Smooth muscle cell (in vitro differentiated cells): ENCODE measurements at regions not wholly inside any gene's neighbourhood (a gene's known extent, or its start where the extent isn't known, plus 50 kb on each side); places are given as distances from the start of the nearest gene placed in this dataset.

Source experiments
- DNase-seq: peaks from one replicate; lab custom pipeline; 2025; ENCODE audit not compliant: unreplicated experiment; lab: John Stamatoyannopoulos, UW
- H2AFZ ChIP-seq: fragments of 200-600 bp; sonication (generic); 2 replicates; pipeline ENCODE4 v1.6.0; 2016; ENCODE audit warnings: antibody characterized with exemption, low read depth, mild to moderate bottlenecking
- H3F3A ChIP-seq: fragments of 200-600 bp; sonication (generic); 2 replicates; pipeline ENCODE4 v1.6.0; 2017; ENCODE audit warnings: antibody characterized with exemption, low read depth
- H3K27ac ChIP-seq: fragments of 200-600 bp; sonication (generic); 2 replicates; pipeline ENCODE4 v1.5.1; 2016; ENCODE audit warnings: low read depth, mild to moderate bottlenecking
- H3K27me3 ChIP-seq: fragments of 200-600 bp; sonication (generic); 2 replicates; pipeline ENCODE4 v1.6.1; 2016; ENCODE audit warnings: low read depth, mild to moderate bottlenecking
- H3K36me3 ChIP-seq: fragments of 200-600 bp; sonication (generic); 2 replicates; pipeline ENCODE4 v1.5.1; 2016; ENCODE audit warnings: low read depth
- H3K4me1 ChIP-seq: fragments of 200-600 bp; sonication (generic); 2 replicates; pipeline ENCODE4 v1.5.1; 2016; ENCODE audit warnings: low read depth
- H3K4me2 ChIP-seq: fragments of 200-600 bp; sonication (generic); 2 replicates; pipeline ENCODE4 v1.6.0; 2016; ENCODE audit warnings: mild to moderate bottlenecking
- H3K4me3 ChIP-seq: fragments of 200-600 bp; sonication (generic); 2 replicates; pipeline ENCODE4 v1.5.1; 2016; ENCODE audit warnings: mild to moderate bottlenecking
- H3K79me2 ChIP-seq: fragments of 200-600 bp; sonication (generic); 2 replicates; pipeline ENCODE4 v1.6.0; 2016; ENCODE audit warnings: low read depth, mild to moderate bottlenecking
- H3K9ac ChIP-seq: fragments of 200-600 bp; sonication (generic); 2 replicates; pipeline ENCODE4 v1.6.0; 2016; ENCODE audit warnings: low read depth
- H3K9me3 ChIP-seq: fragments of 200-600 bp; sonication (generic); replicated peaks from 2 replicates; pipeline ENCODE4 v1.5.1; 2016; ENCODE audit warnings: low read depth
- H4K20me1 ChIP-seq: fragments of 200-600 bp; sonication (generic); 2 replicates; pipeline ENCODE4 v1.6.0; 2016; ENCODE audit warnings: low read depth
- WGBS: methylation state at CpG from one replicate; pipeline ENCODE4 v1.1.7; 2016; ENCODE audit warnings: low lambda C conversion rate; 5-methylcytosine and 5-hydroxymethylcytosine counted together
- TF ChIP-seq, protein P1 (sequence below): fragments of 200-600 bp; sonication (generic); IDR thresholded peaks from 2 replicates; pipeline ENCODE4 v1.5.1; 2017; ENCODE audit warnings: borderline replicate concordance, mild to moderate bottlenecking, antibody characterized with exemption; ENCODE audit not compliant: insufficient read depth, poor library complexity, severe bottlenecking

DNA sequence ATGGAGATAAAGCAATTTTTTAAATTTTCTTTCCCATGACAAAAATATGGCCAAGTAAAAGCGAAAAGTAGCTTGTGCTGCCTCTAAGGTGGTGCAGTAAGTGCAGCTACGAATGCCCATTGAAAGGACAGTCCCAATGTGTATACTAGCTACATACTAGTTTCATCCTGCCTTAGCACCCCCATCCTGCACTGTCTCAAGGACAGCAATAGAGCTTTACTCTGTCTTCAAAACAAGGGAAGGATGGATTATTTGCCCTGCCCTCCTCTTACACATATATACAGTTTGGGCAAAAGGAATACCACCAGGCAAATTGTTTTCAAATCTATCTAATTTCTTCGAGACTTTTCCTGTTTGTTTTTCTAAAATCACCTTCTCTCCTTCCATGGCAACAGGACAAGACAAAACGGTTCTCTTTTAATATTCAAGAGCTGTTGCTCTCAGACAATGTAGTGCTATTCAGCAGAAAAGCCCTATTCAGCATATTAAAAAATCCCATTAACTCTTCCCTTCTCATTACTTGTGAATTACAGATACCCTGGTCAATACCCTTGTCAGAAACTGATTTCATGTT, 75.1 kb upstream of the SLC7A11 start:
- 78% methylated on average over 4 of the region's 4 CpGs for WGBS
- DNase-seq, result no peak
- H3K4me3 ChIP-seq, result no peak overlapping the region
- no peaks in the 10 kb centered on the region for H4K20me1 ChIP-seq
- no peak overlapping the region for H3K4me2 ChIP-seq
- TF ChIP-seq, protein P1, sequence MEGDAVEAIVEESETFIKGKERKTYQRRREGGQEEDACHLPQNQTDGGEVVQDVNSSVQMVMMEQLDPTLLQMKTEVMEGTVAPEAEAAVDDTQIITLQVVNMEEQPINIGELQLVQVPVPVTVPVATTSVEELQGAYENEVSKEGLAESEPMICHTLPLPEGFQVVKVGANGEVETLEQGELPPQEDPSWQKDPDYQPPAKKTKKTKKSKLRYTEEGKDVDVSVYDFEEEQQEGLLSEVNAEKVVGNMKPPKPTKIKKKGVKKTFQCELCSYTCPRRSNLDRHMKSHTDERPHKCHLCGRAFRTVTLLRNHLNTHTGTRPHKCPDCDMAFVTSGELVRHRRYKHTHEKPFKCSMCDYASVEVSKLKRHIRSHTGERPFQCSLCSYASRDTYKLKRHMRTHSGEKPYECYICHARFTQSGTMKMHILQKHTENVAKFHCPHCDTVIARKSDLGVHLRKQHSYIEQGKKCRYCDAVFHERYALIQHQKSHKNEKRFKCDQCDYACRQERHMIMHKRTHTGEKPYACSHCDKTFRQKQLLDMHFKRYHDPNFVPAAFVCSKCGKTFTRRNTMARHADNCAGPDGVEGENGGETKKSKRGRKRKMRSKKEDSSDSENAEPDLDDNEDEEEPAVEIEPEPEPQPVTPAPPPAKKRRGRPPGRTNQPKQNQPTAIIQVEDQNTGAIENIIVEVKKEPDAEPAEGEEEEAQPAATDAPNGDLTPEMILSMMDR, result no peak
- no peaks in the 10 kb centered on the region for H3F3A ChIP-seq
- H3K4me1 ChIP-seq, result peaks cover 14% of the 10 kb centered on the region
- H3K9me3 ChIP-seq, result no peaks in the 10 kb centered on the region
- H3K36me3 ChIP-seq, result no peaks in the 10 kb centered on the region
- no peak overlapping the region for H3K9ac ChIP-seq
- H3K27me3 ChIP-seq, result no peaks in the 10 kb centered on the region
- no peaks in the 10 kb centered on the region for H3K79me2 ChIP-seq
- no peak overlapping the region for H3K27ac ChIP-seq
- no peak overlapping the region for H2AFZ ChIP-seq

DNA sequence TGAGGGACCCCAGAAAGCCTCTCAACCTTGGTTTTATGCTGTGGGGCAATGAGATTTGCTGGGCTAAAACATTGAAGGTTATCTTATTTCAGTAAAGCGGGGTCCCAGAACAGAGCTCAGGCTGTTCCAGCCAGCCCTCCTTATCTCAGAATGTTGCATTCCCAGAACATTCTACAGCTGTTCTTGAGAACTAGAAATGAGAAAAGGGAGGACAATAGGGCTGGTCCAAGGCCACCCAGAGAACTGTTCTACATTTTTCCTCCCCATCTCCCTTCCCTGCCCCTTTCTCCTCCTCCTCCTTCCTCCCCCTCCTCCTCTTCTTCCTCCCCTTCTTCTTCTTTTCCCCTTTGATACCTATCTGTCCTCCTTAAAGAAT, 70.4 kb upstream of the SLC7A11 start:
- DNase-seq, result no peak
- TF ChIP-seq, protein P1, result no peak
- no peak overlapping the region for H2AFZ ChIP-seq
- H4K20me1 ChIP-seq, result no peaks in the 10 kb centered on the region
- 93% methylated on average over 1 of the region's 1 CpG for WGBS
- no peaks in the 10 kb centered on the region for H3F3A ChIP-seq
- H3K4me3 ChIP-seq, result no peak overlapping the region
- H3K9ac ChIP-seq, result no peak overlapping the region
- no peaks in the 10 kb centered on the region for H3K9me3 ChIP-seq
- no peak overlapping the region for H3K27ac ChIP-seq
- H3K4me1 ChIP-seq, result peaks cover 26% of the 10 kb centered on the region
- H3K27me3 ChIP-seq, result no peaks in the 10 kb centered on the region
- H3K36me3 ChIP-seq, result no peaks in the 10 kb centered on the region
- H3K4me2 ChIP-seq, result no peak overlapping the region
- no peaks in the 10 kb centered on the region for H3K79me2 ChIP-seq

DNA sequence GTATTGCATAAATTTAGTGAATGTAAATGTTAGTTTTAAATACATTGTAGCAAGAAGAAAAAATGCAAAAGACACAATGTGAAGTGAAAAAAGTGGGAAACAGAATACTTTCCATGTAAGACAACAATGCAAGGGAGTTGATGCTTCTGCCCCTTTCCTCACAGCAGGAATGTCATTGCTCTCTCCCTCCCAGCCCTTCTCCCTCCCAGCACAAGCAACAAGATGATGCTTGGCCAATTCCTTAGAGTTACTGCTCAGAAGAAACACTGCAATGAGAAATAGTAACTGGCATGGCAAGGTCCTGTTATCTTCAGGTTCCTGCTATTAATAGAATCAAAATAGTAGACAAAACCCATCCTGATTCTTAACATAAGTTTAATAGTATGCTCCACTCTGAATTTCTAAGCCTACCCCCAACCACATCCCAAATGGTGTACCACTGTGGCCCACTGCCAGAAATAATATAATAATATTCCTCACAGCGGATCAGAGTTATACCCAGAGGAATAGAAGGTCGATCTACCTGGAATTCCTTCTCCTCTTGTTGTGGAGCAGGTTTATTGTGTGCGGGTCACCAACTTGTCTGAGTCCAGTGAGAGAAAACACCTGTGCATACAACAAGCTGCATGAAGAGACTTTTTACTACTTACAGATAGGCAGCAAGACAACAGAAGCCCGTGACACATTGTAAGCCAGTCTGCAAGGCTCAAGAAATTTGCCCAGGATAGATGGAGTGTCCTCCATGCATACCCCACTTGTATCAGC, 69.8 kb upstream of the SLC7A11 start:
- no peaks in the 10 kb centered on the region for H3K27me3 ChIP-seq
- H3K4me3 ChIP-seq, result no peak overlapping the region
- H3K79me2 ChIP-seq, result no peaks in the 10 kb centered on the region
- no peaks in the 10 kb centered on the region for H3K36me3 ChIP-seq
- no peaks in the 10 kb centered on the region for H3F3A ChIP-seq
- 96% methylated on average over 4 of the region's 4 CpGs for WGBS
- H3K4me1 ChIP-seq, result peaks cover 26% of the 10 kb centered on the region
- DNase-seq, result no peak
- no peak overlapping the region for H3K9ac ChIP-seq
- H4K20me1 ChIP-seq, result no peaks in the 10 kb centered on the region
- H3K9me3 ChIP-seq, result no peaks in the 10 kb centered on the region
- H2AFZ ChIP-seq, result no peak overlapping the region
- H3K4me2 ChIP-seq, result peak overlapping the region; percentile 66
- peak overlapping the region; percentile 78 for H3K27ac ChIP-seq
- TF ChIP-seq, protein P1, result no peak

- TF ChIP-seq, protein P1, result no peak
- no peak overlapping the region for H2AFZ ChIP-seq
- H3K4me1 ChIP-seq, result peaks cover 26% of the 10 kb centered on the region
- H3F3A ChIP-seq, result no peaks in the 10 kb centered on the region
- H3K4me3 ChIP-seq, result no peak overlapping the region
- H3K27ac ChIP-seq, result peak overlapping the region; percentile 78
- H4K20me1 ChIP-seq, result no peaks in the 10 kb centered on the region
- no peak overlapping the region for H3K9ac ChIP-seq
- H3K9me3 ChIP-seq, result no peaks in the 10 kb centered on the region
- H3K27me3 ChIP-seq, result no peaks in the 10 kb centered on the region
- H3K36me3 ChIP-seq, result no peaks in the 10 kb centered on the region
- peak overlapping the region; percentile 66 for H3K4me2 ChIP-seq
- no peak for DNase-seq
- no peaks in the 10 kb centered on the region for H3K79me2 ChIP-seq
- 4% methylated on average over 1 of the region's 1 CpG for WGBS
These were observed 68.8 kb upstream of the SLC7A11 start for GRCh38 chr4:138310991-138311390.
